GM23338 (cell line): ENCODE measurements at regions not wholly inside any gene's neighbourhood (a gene's known extent, or its start where the extent isn't known, plus 50 kb on each side); places are given as distances from the start of the nearest gene placed in this dataset.

Experiments used
- ATAC-seq: fragments of 200-7000 bp; cut with Tn5 transposase; 3 replicates; pipeline ENCODE4 v1.9.1; 2020
- DNase-seq: peaks from one replicate; pipeline ENCODE4 v3.0.0-alpha.2; 2015; ENCODE audit warnings: low spot score
- H2AFZ ChIP-seq: fragments of 200-600 bp; sonication (generic); 2 replicates; pipeline ENCODE4 v1.8.0; 2016; ENCODE audit warnings: antibody characterized with exemption, mild to moderate bottlenecking, moderate library complexity
- H3F3A ChIP-seq: fragments of 200-600 bp; sonication (generic); replicated peaks from 2 replicates; pipeline ENCODE4 v1.8.0; 2017; ENCODE audit warnings: antibody characterized with exemption, mixed run types, low read depth
- H3K27ac ChIP-seq: fragments of 200-600 bp; sonication (generic); 2 replicates; pipeline ENCODE4 v1.6.1; 2016; ENCODE audit warnings: low read depth
- H3K27me3 ChIP-seq: fragments of 200-600 bp; sonication (generic); 2 replicates; pipeline ENCODE4 v1.8.0; 2016; ENCODE audit warnings: mild to moderate bottlenecking, mixed run types, moderate library complexity; ENCODE audit not compliant: insufficient read depth
- H3K36me3 ChIP-seq: fragments of 200-600 bp; sonication (generic); 2 replicates; pipeline ENCODE4 v1.8.0; 2016; ENCODE audit warnings: mild to moderate bottlenecking; ENCODE audit not compliant: insufficient read depth
- H3K4me1 ChIP-seq: fragments of 200-600 bp; sonication (generic); 2 replicates; pipeline ENCODE4 v1.8.0; 2016; ENCODE audit warnings: mild to moderate bottlenecking, moderate library complexity; ENCODE audit not compliant: insufficient read depth
- H3K4me2 ChIP-seq: fragments of 200-600 bp; sonication (generic); 2 replicates; pipeline ENCODE4 v1.7.1; 2017; ENCODE audit warnings: mixed run types
- H3K4me3 ChIP-seq: fragments of 200-600 bp; sonication (generic); 2 replicates; pipeline ENCODE4 v1.6.1; 2016; ENCODE audit warnings: mixed run types
- H3K79me2 ChIP-seq: fragments of 200-600 bp; sonication (generic); replicated peaks from 2 replicates; pipeline ENCODE4 v1.8.0; 2017; ENCODE audit warnings: mild to moderate bottlenecking; ENCODE audit not compliant: insufficient read depth
- H3K9me2 ChIP-seq: fragments of 200-600 bp; sonication (generic); 2 replicates; pipeline ENCODE4 v1.8.0; 2017; ENCODE audit not compliant: insufficient read depth
- H4K20me1 ChIP-seq: fragments of 200-600 bp; sonication (generic); replicated peaks from 2 replicates; pipeline ENCODE4 v1.8.0; 2017; ENCODE audit warnings: mild to moderate bottlenecking; ENCODE audit not compliant: insufficient read depth
- H3K27ac Mint-ChIP-seq: 2 replicates; pipeline ENCODE4 v1.8.0; 2020; ENCODE audit warnings: inconsistent platforms, mild to moderate bottlenecking, moderate library complexity, mixed read lengths
- H3K27me3 Mint-ChIP-seq: 3 replicates; pipeline ENCODE4 v1.8.0; 2022; ENCODE audit warnings: low read depth, mild to moderate bottlenecking, moderate library complexity, mixed read lengths, inconsistent platforms; ENCODE audit not compliant: insufficient read depth, poor library complexity
- H3K36me3 Mint-ChIP-seq: 3 replicates; pipeline ENCODE4 v1.8.0; 2021; ENCODE audit warnings: low read depth, mild to moderate bottlenecking, inconsistent platforms, moderate library complexity, mixed read lengths
- H3K4me1 Mint-ChIP-seq: 3 replicates; pipeline ENCODE4 v1.8.0; 2020; ENCODE audit warnings: mild to moderate bottlenecking, inconsistent platforms, mixed read lengths
- H3K4me3 Mint-ChIP-seq: 3 replicates; pipeline ENCODE4 v1.8.0; 2021; ENCODE audit warnings: moderate library complexity, mild to moderate bottlenecking, inconsistent platforms, mixed read lengths
- H3K9me3 Mint-ChIP-seq: 3 replicates; pipeline ENCODE4 v1.8.0; 2020; ENCODE audit warnings: moderate library complexity, mild to moderate bottlenecking, inconsistent platforms, mixed read lengths
- EZH2phosphoT487 ChIP-seq: fragments of 200-600 bp; sonication (generic); IDR thresholded peaks from one replicate; pipeline ENCODE4 v1.8.1; 2018; ENCODE audit warnings: antibody characterized with exemption; ENCODE audit not compliant: unreplicated experiment
- JUNB ChIP-seq: IDR thresholded peaks from one replicate; pipeline ENCODE4 v1.6.1; 2016; ENCODE audit warnings: antibody characterized with exemption; ENCODE audit not compliant: unreplicated experiment
- POLR2AphosphoS5 ChIP-seq: IDR thresholded peaks from 2 replicates; pipeline ENCODE4 v1.6.1; 2016; ENCODE audit warnings: antibody characterized with exemption, low read depth
- STAT1 ChIP-seq: IDR thresholded peaks from one replicate; pipeline ENCODE4 v1.6.1; 2016; ENCODE audit warnings: antibody characterized with exemption; ENCODE audit not compliant: unreplicated experiment
- ZNF114 ChIP-seq: fragments of 250-450 bp; sonication (Bioruptor Pico); IDR thresholded peaks from 2 replicates; pipeline ENCODE4 v1.5.0; 2020; ENCODE audit warnings: mild to moderate bottlenecking, moderate library complexity
- ZNF331 ChIP-seq: fragments of 250-450 bp; sonication (Bioruptor Pico); IDR thresholded peaks from 2 replicates; pipeline ENCODE4 v1.5.0; 2020; ENCODE audit warnings: low read depth, mild to moderate bottlenecking, moderate library complexity
- TF ChIP-seq, protein P1 (sequence below), 2 experiments: fragments of 200-600 bp in 1 of 2; sonication (generic) in 1 of 2; conservative IDR thresholded peaks; 2 replicates each; pipeline versions ENCODE4 v1.5.1 to v1.6.1; 2016 to 2017; ENCODE audit warnings: antibody characterized with exemption in 2 of 2, low read depth in 2 of 2, mild to moderate bottlenecking in 2 of 2, moderate library complexity in 1 of 2
- TF ChIP-seq, protein P2 (sequence below): IDR thresholded peaks from 2 replicates; pipeline ENCODE4 v1.6.1; 2016; ENCODE audit warnings: antibody characterized with exemption
- TF ChIP-seq, protein P3 (sequence below): IDR thresholded peaks from one replicate; pipeline ENCODE4 v1.6.1; 2018; ENCODE audit warnings: antibody characterized with exemption; ENCODE audit not compliant: unreplicated experiment
- TF ChIP-seq, protein P4 (sequence below): fragments of 250-450 bp; sonication (Bioruptor Pico); IDR thresholded peaks from 2 replicates; pipeline ENCODE4 v1.5.0; 2020; ENCODE audit warnings: mild to moderate bottlenecking, moderate library complexity

DNA sequence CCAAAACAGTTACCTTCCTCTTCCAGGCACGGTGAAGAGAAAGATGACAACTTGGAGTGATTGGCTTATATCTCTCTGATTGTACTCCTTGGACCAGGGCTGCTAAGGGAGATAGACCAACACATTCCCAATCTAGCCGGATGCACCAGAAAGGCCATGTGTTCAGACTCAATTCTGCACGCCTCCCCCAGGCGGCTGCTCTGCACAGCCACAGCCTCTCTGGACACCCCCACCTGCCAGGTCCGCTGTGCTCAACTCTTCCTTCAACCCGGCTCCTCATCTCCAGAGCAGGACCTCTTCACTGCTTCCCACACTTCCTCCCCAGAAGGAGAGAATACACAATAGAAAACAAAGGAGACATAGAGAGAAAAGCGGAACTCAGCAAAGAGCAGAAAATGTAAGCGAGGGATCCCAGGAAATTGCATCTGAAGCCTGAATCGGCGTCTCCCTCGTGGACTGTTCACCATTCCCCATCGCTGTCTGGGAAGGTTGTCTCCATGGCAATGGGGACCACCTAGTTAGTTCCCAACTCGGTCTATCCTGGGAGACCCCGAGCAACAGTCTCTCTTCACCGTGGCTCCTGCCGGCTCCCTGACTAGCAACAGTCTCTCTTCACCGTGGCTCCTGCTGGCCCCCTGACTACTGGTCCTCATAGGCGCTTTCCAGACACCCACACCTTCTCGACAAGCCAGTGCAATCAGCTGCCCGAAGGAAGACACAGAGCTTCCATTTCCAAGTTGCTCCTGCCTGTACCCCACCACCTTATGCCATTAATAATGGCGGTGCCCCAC is 361.7 kb upstream of the MYT1L start:
- DNase-seq = no peak
- no peaks in the 10 kb centered on the region for H3K9me3 Mint-ChIP-seq
- H3K4me2 ChIP-seq = no peak overlapping the region
- peaks cover 13% of the 10 kb centered on the region; the same call in 2 of the 3 replicates for H3K4me1 Mint-ChIP-seq
- H3K27ac ChIP-seq = no peak overlapping the region
- no peak overlapping the region for H3K27ac Mint-ChIP-seq
- no peaks in the 10 kb centered on the region for H3K36me3 ChIP-seq
- peaks cover 17% of the 10 kb centered on the region for H3K27me3 Mint-ChIP-seq
- no peaks in the 10 kb centered on the region for H3K79me2 ChIP-seq
- ATAC-seq = no peak
- H3K4me3 Mint-ChIP-seq = no peak overlapping the region
- no peaks in the 10 kb centered on the region for H4K20me1 ChIP-seq
- no peak overlapping the region for H2AFZ ChIP-seq
- no peaks in the 10 kb centered on the region for H3F3A ChIP-seq
- TF ChIP-seq ZNF114 (CRISPR knock-in tag) (no peak), EZH2phosphoT487 (no peak), POLR2AphosphoS5 (no peak), JUNB (no peak), ZNF331 (CRISPR knock-in tag) (no peak), STAT1 (no peak)
- TF ChIP-seq, protein P1, sequence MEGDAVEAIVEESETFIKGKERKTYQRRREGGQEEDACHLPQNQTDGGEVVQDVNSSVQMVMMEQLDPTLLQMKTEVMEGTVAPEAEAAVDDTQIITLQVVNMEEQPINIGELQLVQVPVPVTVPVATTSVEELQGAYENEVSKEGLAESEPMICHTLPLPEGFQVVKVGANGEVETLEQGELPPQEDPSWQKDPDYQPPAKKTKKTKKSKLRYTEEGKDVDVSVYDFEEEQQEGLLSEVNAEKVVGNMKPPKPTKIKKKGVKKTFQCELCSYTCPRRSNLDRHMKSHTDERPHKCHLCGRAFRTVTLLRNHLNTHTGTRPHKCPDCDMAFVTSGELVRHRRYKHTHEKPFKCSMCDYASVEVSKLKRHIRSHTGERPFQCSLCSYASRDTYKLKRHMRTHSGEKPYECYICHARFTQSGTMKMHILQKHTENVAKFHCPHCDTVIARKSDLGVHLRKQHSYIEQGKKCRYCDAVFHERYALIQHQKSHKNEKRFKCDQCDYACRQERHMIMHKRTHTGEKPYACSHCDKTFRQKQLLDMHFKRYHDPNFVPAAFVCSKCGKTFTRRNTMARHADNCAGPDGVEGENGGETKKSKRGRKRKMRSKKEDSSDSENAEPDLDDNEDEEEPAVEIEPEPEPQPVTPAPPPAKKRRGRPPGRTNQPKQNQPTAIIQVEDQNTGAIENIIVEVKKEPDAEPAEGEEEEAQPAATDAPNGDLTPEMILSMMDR (conservative IDR thresholded peaks at IDR 0.05; ENCODE audit: low read depth in 2 of 2) = no peak
- TF ChIP-seq, protein P2, sequence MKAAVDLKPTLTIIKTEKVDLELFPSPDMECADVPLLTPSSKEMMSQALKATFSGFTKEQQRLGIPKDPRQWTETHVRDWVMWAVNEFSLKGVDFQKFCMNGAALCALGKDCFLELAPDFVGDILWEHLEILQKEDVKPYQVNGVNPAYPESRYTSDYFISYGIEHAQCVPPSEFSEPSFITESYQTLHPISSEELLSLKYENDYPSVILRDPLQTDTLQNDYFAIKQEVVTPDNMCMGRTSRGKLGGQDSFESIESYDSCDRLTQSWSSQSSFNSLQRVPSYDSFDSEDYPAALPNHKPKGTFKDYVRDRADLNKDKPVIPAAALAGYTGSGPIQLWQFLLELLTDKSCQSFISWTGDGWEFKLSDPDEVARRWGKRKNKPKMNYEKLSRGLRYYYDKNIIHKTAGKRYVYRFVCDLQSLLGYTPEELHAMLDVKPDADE = no peak
- no peaks in the 10 kb centered on the region for H3K4me1 ChIP-seq
- no peaks in the 10 kb centered on the region for H3K27me3 ChIP-seq
- no peaks in the 10 kb centered on the region for H3K9me2 ChIP-seq
- H3K36me3 Mint-ChIP-seq = no peaks in the 10 kb centered on the region
- H3K4me3 ChIP-seq = no peak overlapping the region

DNA sequence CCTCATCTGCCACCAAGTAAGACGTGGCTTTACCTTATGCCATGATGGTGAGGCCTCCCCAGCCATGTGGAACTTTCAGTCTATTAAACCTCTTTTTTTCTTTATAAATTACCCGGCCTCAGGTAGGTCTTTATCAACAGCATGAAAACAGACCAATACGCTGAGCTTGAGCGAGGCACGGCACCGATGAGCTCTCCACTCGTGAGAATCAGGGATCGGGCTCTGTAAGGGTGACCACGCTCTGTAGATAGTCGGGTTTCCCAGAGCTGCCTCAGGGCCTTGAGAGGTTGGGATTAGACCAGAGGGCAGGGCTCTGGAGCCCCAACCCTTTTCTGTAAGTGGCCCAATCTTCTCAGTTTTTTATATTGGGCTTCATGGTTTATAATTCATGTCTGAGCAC is 360.3 kb upstream of the MYT1L start:
- ATAC-seq (no peak), DNase-seq (no peak)
- Histone ChIP-seq H3K4me2 (no peak overlapping the region), H3K27ac (no peak overlapping the region), H3K4me3 (no peak overlapping the region), H3K79me2 (no peaks in the 10 kb centered on the region), H3K27me3 (no peaks in the 10 kb centered on the region), H3F3A (no peaks in the 10 kb centered on the region), H2AFZ (no peak overlapping the region), H3K9me2 (no peaks in the 10 kb centered on the region), H4K20me1 (no peaks in the 10 kb centered on the region), H3K36me3 (no peaks in the 10 kb centered on the region), H3K4me1 (no peaks in the 10 kb centered on the region)
- Mint-ChIP-seq H3K4me1 (peaks cover 15% of the 10 kb centered on the region), H3K4me3 (no peak overlapping the region), H3K36me3 (no peaks in the 10 kb centered on the region), H3K9me3 (no peaks in the 10 kb centered on the region), H3K27me3 (peaks cover 15% of the 10 kb centered on the region), H3K27ac (no peak overlapping the region)
- TF ChIP-seq, protein P3, sequence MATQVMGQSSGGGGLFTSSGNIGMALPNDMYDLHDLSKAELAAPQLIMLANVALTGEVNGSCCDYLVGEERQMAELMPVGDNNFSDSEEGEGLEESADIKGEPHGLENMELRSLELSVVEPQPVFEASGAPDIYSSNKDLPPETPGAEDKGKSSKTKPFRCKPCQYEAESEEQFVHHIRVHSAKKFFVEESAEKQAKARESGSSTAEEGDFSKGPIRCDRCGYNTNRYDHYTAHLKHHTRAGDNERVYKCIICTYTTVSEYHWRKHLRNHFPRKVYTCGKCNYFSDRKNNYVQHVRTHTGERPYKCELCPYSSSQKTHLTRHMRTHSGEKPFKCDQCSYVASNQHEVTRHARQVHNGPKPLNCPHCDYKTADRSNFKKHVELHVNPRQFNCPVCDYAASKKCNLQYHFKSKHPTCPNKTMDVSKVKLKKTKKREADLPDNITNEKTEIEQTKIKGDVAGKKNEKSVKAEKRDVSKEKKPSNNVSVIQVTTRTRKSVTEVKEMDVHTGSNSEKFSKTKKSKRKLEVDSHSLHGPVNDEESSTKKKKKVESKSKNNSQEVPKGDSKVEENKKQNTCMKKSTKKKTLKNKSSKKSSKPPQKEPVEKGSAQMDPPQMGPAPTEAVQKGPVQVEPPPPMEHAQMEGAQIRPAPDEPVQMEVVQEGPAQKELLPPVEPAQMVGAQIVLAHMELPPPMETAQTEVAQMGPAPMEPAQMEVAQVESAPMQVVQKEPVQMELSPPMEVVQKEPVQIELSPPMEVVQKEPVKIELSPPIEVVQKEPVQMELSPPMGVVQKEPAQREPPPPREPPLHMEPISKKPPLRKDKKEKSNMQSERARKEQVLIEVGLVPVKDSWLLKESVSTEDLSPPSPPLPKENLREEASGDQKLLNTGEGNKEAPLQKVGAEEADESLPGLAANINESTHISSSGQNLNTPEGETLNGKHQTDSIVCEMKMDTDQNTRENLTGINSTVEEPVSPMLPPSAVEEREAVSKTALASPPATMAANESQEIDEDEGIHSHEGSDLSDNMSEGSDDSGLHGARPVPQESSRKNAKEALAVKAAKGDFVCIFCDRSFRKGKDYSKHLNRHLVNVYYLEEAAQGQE = no peak
- TF ChIP-seq, protein P4, sequence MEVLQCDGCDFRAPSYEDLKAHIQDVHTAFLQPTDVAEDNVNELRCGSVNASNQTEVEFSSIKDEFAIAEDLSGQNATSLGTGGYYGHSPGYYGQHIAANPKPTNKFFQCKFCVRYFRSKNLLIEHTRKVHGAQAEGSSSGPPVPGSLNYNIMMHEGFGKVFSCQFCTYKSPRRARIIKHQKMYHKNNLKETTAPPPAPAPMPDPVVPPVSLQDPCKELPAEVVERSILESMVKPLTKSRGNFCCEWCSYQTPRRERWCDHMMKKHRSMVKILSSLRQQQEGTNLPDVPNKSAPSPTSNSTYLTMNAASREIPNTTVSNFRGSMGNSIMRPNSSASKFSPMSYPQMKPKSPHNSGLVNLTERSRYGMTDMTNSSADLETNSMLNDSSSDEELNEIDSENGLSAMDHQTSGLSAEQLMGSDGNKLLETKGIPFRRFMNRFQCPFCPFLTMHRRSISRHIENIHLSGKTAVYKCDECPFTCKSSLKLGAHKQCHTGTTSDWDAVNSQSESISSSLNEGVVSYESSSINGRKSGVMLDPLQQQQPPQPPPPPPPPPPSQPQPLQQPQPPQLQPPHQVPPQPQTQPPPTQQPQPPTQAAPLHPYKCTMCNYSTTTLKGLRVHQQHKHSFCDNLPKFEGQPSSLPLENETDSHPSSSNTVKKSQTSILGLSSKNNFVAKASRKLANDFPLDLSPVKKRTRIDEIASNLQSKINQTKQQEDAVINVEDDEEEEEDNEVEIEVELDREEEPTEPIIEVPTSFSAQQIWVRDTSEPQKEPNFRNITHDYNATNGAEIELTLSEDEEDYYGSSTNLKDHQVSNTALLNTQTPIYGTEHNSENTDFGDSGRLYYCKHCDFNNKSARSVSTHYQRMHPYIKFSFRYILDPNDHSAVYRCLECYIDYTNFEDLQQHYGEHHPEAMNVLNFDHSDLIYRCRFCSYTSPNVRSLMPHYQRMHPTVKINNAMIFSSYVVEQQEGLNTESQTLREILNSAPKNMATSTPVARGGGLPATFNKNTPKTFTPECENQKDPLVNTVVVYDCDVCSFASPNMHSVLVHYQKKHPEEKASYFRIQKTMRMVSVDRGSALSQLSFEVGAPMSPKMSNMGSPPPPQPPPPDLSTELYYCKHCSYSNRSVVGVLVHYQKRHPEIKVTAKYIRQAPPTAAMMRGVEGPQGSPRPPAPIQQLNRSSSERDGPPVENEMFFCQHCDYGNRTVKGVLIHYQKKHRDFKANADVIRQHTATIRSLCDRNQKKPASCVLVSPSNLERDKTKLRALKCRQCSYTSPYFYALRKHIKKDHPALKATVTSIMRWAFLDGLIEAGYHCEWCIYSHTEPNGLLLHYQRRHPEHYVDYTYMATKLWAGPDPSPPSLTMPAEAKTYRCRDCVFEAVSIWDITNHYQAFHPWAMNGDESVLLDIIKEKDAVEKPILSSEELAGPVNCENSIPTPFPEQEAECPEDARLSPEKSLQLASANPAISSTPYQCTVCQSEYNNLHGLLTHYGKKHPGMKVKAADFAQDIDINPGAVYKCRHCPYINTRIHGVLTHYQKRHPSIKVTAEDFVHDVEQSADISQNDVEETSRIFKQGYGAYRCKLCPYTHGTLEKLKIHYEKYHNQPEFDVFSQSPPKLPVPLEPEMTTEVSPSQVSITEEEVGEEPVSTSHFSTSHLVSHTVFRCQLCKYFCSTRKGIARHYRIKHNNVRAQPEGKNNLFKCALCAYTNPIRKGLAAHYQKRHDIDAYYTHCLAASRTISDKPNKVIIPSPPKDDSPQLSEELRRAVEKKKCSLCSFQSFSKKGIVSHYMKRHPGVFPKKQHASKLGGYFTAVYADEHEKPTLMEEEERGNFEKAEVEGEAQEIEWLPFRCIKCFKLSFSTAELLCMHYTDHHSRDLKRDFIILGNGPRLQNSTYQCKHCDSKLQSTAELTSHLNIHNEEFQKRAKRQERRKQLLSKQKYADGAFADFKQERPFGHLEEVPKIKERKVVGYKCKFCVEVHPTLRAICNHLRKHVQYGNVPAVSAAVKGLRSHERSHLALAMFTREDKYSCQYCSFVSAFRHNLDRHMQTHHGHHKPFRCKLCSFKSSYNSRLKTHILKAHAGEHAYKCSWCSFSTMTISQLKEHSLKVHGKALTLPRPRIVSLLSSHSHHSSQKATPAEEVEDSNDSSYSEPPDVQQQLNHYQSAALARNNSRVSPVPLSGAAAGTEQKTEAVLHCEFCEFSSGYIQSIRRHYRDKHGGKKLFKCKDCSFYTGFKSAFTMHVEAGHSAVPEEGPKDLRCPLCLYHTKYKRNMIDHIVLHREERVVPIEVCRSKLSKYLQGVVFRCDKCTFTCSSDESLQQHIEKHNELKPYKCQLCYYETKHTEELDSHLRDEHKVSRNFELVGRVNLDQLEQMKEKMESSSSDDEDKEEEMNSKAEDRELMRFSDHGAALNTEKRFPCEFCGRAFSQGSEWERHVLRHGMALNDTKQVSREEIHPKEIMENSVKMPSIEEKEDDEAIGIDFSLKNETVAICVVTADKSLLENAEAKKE (CRISPR knock-in tag) = no peak
